ENCODE measurements at regions not wholly inside any gene's neighbourhood (a gene's known extent, or its start where the extent isn't known, plus 50 kb on each side); places are given as distances from the start of the nearest gene placed in this dataset.

- no peak for FAIRE-seq
- no peak for TF ChIP-seq SPI1 (IDR thresholded peaks at IDR 0.05; ENCODE audit: low read depth, low read length)
- no peak for TF ChIP-seq TAF1 (IDR thresholded peaks at IDR 0.05; ENCODE audit: low read depth, low read length)
- TF ChIP-seq POU2F2 (IDR thresholded peaks at IDR 0.05; ENCODE audit: low read depth, low read length), result no peak
- no peak for TF ChIP-seq POLR2A (IDR thresholded peaks at IDR 0.05; ENCODE audit: low read depth, low read length)
- no peak for TF ChIP-seq PAX5 (IDR thresholded peaks at IDR 0.05; ENCODE audit: insufficient read depth, low read length, severe bottlenecking)
- TF ChIP-seq POLR2AphosphoS5 (IDR thresholded peaks at IDR 0.05; ENCODE audit: low read depth, low read length), result no peak
Observed at GRCh38 chr2:240245184-240245583, 104.7 kb upstream of the OTOS start.

GRCh38 chr2:240245706-240246105 is 105.2 kb upstream of the OTOS start:
- FAIRE-seq (no peak), DNase-seq (ENCODE audit: insufficient read length, low spot score) (no peak)
- TF ChIP-seq PAX5 (IDR thresholded peaks at IDR 0.05; ENCODE audit: insufficient read depth, low read length, severe bottlenecking) (no peak), SPI1 (IDR thresholded peaks at IDR 0.05; ENCODE audit: low read depth, low read length) (no peak)

More at GRCh38 chr2:240245184-240245583, 104.7 kb upstream of the OTOS start:
- DNase-seq (ENCODE audit: insufficient read length, low spot score), result no peak

GRCh38 chr2:240246173-240246820 is 105.8 kb upstream of the OTOS start:
- DNase-seq (ENCODE audit: insufficient read length, low spot score) (no peak), FAIRE-seq (no peak)
- no peak for TF ChIP-seq SPI1 (IDR thresholded peaks at IDR 0.05; ENCODE audit: low read depth, low read length)
- no peak for TF ChIP-seq POLR2AphosphoS5 (IDR thresholded peaks at IDR 0.05; ENCODE audit: low read depth, low read length)
- no peak for TF ChIP-seq PAX5 (IDR thresholded peaks at IDR 0.05; ENCODE audit: insufficient read depth, low read length, severe bottlenecking)
- TF ChIP-seq TAF1 (IDR thresholded peaks at IDR 0.05; ENCODE audit: low read depth, low read length), result no peak
- TF ChIP-seq POLR2A (IDR thresholded peaks at IDR 0.05; ENCODE audit: low read depth, low read length), result no peak
- TF ChIP-seq POU2F2 (IDR thresholded peaks at IDR 0.05; ENCODE audit: low read depth, low read length), result no peak

GRCh38 chr2:240247241-240247867 is 106.9 kb upstream of the OTOS start:
- FAIRE-seq (no peak), DNase-seq (ENCODE audit: insufficient read length, low spot score) (no peak)
- TF ChIP-seq POLR2A (IDR thresholded peaks at IDR 0.05; ENCODE audit: low read depth, low read length), result no peak
- no peak for TF ChIP-seq SPI1 (IDR thresholded peaks at IDR 0.05; ENCODE audit: low read depth, low read length)
- TF ChIP-seq POLR2AphosphoS5 (IDR thresholded peaks at IDR 0.05; ENCODE audit: low read depth, low read length), result no peak
- TF ChIP-seq POU2F2 (IDR thresholded peaks at IDR 0.05; ENCODE audit: low read depth, low read length), result no peak
- no peak for TF ChIP-seq TAF1 (IDR thresholded peaks at IDR 0.05; ENCODE audit: low read depth, low read length)
- TF ChIP-seq PAX5 (IDR thresholded peaks at IDR 0.05; ENCODE audit: insufficient read depth, low read length, severe bottlenecking), result no peak

- TF ChIP-seq TAF1 (IDR thresholded peaks at IDR 0.05; ENCODE audit: low read depth, low read length) (no peak), POLR2AphosphoS5 (IDR thresholded peaks at IDR 0.05; ENCODE audit: low read depth, low read length) (no peak), SPI1 (IDR thresholded peaks at IDR 0.05; ENCODE audit: low read depth, low read length) (no peak), PAX5 (IDR thresholded peaks at IDR 0.05; ENCODE audit: insufficient read depth, low read length, severe bottlenecking) (no peak), POLR2A (IDR thresholded peaks at IDR 0.05; ENCODE audit: low read depth, low read length) (no peak), POU2F2 (IDR thresholded peaks at IDR 0.05; ENCODE audit: low read depth, low read length) (no peak)
- DNase-seq (ENCODE audit: insufficient read length, low spot score) (no peak), FAIRE-seq (no peak)
Observed at GRCh38 chr2:240247868-240248720, 107.6 kb upstream of the OTOS start.

- DNase-seq (ENCODE audit: insufficient read length, low spot score), result no peak
- TF ChIP-seq SPI1 (IDR thresholded peaks at IDR 0.05; ENCODE audit: low read depth, low read length), result no peak
- TF ChIP-seq PAX5 (IDR thresholded peaks at IDR 0.05; ENCODE audit: insufficient read depth, low read length, severe bottlenecking), result no peak
- no peak for TF ChIP-seq POU2F2 (IDR thresholded peaks at IDR 0.05; ENCODE audit: low read depth, low read length)
- TF ChIP-seq POLR2AphosphoS5 (IDR thresholded peaks at IDR 0.05; ENCODE audit: low read depth, low read length), result no peak
- no peak for TF ChIP-seq TAF1 (IDR thresholded peaks at IDR 0.05; ENCODE audit: low read depth, low read length)
- TF ChIP-seq POLR2A (IDR thresholded peaks at IDR 0.05; ENCODE audit: low read depth, low read length), result no peak
- no peak for FAIRE-seq
Observed at GRCh38 chr2:240248721-240249422, 108.4 kb upstream of the OTOS start.

GRCh38 chr2:240249423-240250149 is 109.1 kb upstream of the OTOS start:
- DNase-seq (ENCODE audit: insufficient read length, low spot score) (no peak), FAIRE-seq (no peak)

More at GRCh38 chr2:240249423-240250149, 109.1 kb upstream of the OTOS start:
- TF ChIP-seq POU2F2 (IDR thresholded peaks at IDR 0.05; ENCODE audit: low read depth, low read length) (no peak), POLR2AphosphoS5 (IDR thresholded peaks at IDR 0.05; ENCODE audit: low read depth, low read length) (no peak), POLR2A (IDR thresholded peaks at IDR 0.05; ENCODE audit: low read depth, low read length) (no peak), PAX5 (IDR thresholded peaks at IDR 0.05; ENCODE audit: insufficient read depth, low read length, severe bottlenecking) (no peak), TAF1 (IDR thresholded peaks at IDR 0.05; ENCODE audit: low read depth, low read length) (no peak), SPI1 (IDR thresholded peaks at IDR 0.05; ENCODE audit: low read depth, low read length) (no peak)
